ENCODE measurements at regions not wholly inside any gene's neighbourhood (a gene's known extent, or its start where the extent isn't known, plus 50 kb on each side); places are given as distances from the start of the nearest gene placed in this dataset.

DNA sequence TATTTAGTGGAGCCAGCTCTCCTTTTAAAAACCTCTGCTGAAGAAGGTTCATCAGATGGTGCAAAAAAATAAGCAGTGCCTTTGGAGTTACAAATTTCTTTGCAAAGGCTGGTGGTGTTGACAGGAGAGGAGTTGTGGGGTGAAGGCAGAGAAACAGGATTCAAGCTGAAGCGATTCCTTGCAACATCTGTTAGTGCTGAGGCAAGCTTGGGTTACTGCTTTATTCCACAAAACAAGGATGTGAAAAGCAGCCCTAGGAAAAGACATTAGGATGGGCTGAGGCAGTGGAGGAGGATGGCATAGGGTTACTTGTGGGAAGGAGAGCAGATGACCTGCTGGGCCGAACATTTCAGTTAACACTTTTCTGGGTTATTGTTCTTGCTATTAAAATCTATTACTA, 390.7 kb downstream of the DLEU7 start:
- intact Hi-C loops (cut with DNase I) = no loop called here
- DNase-seq (no peak), ATAC-seq (peak in 1 of 4 donors; percentile 22), FAIRE-seq (no peak)
- no peaks in the 10 kb centered on the region for H3K27me3 ChIP-seq
- H3K4me3 ChIP-seq = no peak overlapping the region
- no peaks in the 10 kb centered on the region for H3K36me3 ChIP-seq
- TF ChIP-seq, protein P1, sequence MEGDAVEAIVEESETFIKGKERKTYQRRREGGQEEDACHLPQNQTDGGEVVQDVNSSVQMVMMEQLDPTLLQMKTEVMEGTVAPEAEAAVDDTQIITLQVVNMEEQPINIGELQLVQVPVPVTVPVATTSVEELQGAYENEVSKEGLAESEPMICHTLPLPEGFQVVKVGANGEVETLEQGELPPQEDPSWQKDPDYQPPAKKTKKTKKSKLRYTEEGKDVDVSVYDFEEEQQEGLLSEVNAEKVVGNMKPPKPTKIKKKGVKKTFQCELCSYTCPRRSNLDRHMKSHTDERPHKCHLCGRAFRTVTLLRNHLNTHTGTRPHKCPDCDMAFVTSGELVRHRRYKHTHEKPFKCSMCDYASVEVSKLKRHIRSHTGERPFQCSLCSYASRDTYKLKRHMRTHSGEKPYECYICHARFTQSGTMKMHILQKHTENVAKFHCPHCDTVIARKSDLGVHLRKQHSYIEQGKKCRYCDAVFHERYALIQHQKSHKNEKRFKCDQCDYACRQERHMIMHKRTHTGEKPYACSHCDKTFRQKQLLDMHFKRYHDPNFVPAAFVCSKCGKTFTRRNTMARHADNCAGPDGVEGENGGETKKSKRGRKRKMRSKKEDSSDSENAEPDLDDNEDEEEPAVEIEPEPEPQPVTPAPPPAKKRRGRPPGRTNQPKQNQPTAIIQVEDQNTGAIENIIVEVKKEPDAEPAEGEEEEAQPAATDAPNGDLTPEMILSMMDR (IDR thresholded peaks at IDR 0.05) = no peak
- 70 to 76% methylated on average over 2 of the region's 2 CpGs for WGBS, 2 donors
- H3K27ac ChIP-seq = peak overlapping the region in 1 of 4 donors; percentile 0
- H3K9me3 ChIP-seq = no peaks in the 10 kb centered on the region
- peaks cover 0 to 14% (median 0%) of the 10 kb centered on the region in 3 donors for H3K4me1 ChIP-seq

GRCh38 chr13:50453188-50453587, 390.3 kb downstream of the DLEU7 start:
- Histone ChIP-seq H3K9me3 (no peaks in the 10 kb centered on the region), H3K4me3 (no peak overlapping the region), H3K27me3 (no peaks in the 10 kb centered on the region), H3K27ac (peak overlapping the region in 1 of 4 donors; percentile 0), H3K4me1 (peaks cover 0 to 14% (median 0%) of the 10 kb centered on the region in 3 donors), H3K36me3 (no peaks in the 10 kb centered on the region)
- DNase-seq (no peak), FAIRE-seq (no peak), ATAC-seq (peak in 2 of 4 donors; percentile 19 to 26)
- 73 to 74% methylated on average over 3 of the region's 3 CpGs for WGBS, 2 donors
- intact Hi-C loops (cut with DNase I) = no loop called here
- TF ChIP-seq, protein P1 (IDR thresholded peaks at IDR 0.05) = no peak

GRCh38 chr13:50456111-50456510, 387.4 kb downstream of the DLEU7 start:
- FAIRE-seq (no peak), DNase-seq (no peak), ATAC-seq (no peak)
- Histone ChIP-seq H3K9me3 (no peaks in the 10 kb centered on the region), H3K4me1 (peaks cover 0 to 14% (median 0%) of the 10 kb centered on the region in 3 donors), H3K27ac (no peak overlapping the region), H3K4me3 (no peak overlapping the region), H3K27me3 (no peaks in the 10 kb centered on the region), H3K36me3 (no peaks in the 10 kb centered on the region)
- TF ChIP-seq, protein P1 (IDR thresholded peaks at IDR 0.05) = no peak
- intact Hi-C loops (cut with DNase I) = no loop called here
- 75 to 83% methylated on average over 3 of the region's 3 CpGs for WGBS, 2 donors

DNA sequence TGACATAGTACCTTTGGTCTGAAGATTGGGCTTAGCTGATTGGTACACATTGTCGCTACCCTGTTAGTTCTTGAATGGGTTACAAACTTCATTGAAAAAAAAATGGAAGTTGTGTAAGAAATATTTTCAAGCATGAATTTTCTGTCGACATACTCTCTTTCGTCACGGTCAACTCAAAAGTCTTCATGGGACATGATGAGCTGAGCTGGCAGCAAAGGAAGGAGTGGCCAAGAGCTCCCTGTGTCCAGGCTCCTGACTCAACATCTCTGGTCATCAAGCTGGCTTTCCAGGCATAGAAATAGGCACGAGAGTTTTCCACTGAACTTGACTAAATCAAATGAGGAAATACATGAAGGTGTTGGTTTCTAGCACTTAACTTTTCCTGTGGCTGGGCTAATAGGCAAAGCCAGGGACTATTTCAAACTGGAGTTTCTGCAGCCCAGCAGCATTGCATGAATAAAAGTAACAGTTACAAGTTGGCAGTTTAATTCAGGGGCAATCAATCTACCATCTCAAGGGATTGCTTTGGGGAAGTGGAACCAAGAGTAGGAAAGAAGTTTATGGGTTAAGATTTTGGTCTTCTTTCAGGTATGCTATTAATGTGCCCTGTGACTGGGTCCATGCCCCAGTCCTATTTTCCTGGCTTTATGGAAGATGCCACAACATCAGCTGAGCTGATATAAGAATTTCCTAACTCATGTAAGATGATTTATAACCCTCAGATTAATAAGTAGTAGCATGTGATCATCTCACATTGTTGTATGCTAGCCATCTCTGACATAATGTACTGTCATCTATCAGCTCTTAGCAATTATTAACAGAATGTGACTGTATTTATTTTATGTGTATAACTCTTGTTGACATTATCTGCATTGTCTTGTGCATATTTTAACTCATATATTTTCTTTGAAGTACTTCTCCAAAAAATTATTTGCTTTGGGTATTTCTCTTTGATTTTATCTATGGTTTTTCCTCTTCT, 385.8 kb downstream of the DLEU7 start:
- no peak overlapping the region for H3K27ac ChIP-seq
- TF ChIP-seq, protein P1 (IDR thresholded peaks at IDR 0.05) = no peak
- DNase-seq (no peak), FAIRE-seq (no peak), ATAC-seq (peak in 2 of 4 donors; percentile 23 to 56)
- H3K4me1 ChIP-seq = peaks cover 0 to 6% (median 0%) of the 10 kb centered on the region in 3 donors
- no peak overlapping the region for H3K4me3 ChIP-seq
- H3K27me3 ChIP-seq = no peaks in the 10 kb centered on the region
- H3K9me3 ChIP-seq = no peaks in the 10 kb centered on the region
- intact Hi-C loops (cut with DNase I) = no loop called here
- WGBS, 2 donors = 86 to 93% methylated on average over 5 of the region's 5 CpGs
- no peaks in the 10 kb centered on the region for H3K36me3 ChIP-seq

DNA sequence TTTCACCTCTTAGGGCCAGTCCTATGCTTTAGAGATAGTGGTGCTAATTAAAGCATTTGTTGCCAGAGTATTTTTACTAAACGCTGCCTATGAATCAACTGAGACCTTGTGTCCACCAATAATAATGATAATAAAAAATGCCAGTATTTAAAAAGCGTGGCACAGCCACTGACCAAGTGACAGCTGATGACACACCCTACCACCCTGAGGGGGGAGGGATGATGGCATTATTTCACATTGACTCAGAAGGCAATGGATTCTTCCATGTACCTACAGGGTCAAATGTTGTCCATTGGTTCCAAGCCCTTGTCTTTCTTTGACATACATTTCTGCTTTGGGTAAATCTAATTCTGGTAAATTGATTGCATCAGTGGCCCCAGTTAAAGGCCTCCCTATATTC, 384.4 kb downstream of the DLEU7 start:
- no peaks in the 10 kb centered on the region for H3K9me3 ChIP-seq
- DNase-seq (no peak), FAIRE-seq (no peak), ATAC-seq (no peak)
- H3K27ac ChIP-seq = no peak overlapping the region
- whole genome bisulfite sequencing, 2 donors = 86 to 90% methylated on average over 2 of the region's 2 CpGs
- TF ChIP-seq, protein P1 (IDR thresholded peaks at IDR 0.05) = no peak
- intact Hi-C loops (cut with DNase I) = no loop called here
- H3K36me3 ChIP-seq = no peaks in the 10 kb centered on the region
- H3K4me1 ChIP-seq = no peaks in the 10 kb centered on the region
- H3K27me3 ChIP-seq = no peaks in the 10 kb centered on the region
- H3K4me3 ChIP-seq = no peak overlapping the region

Measured in pancreas (tissue), 10 donors.